GM12873 (cell line): ENCODE measurements at regions not wholly inside any gene's neighbourhood (a gene's known extent, or its start where the extent isn't known, plus 50 kb on each side); places are given as distances from the start of the nearest gene placed in this dataset.

Source experiments
- TF ChIP-seq, protein P1 (sequence below): IDR thresholded peaks from 2 replicates; pipeline ENCODE4 v1.5.1; 2012; ENCODE audit warnings: low read depth, mild to moderate bottlenecking, moderate library complexity, low read length, control low read depth; ENCODE audit not compliant: insufficient read depth; ENCODE audit errors: missing control alignments

DNA sequence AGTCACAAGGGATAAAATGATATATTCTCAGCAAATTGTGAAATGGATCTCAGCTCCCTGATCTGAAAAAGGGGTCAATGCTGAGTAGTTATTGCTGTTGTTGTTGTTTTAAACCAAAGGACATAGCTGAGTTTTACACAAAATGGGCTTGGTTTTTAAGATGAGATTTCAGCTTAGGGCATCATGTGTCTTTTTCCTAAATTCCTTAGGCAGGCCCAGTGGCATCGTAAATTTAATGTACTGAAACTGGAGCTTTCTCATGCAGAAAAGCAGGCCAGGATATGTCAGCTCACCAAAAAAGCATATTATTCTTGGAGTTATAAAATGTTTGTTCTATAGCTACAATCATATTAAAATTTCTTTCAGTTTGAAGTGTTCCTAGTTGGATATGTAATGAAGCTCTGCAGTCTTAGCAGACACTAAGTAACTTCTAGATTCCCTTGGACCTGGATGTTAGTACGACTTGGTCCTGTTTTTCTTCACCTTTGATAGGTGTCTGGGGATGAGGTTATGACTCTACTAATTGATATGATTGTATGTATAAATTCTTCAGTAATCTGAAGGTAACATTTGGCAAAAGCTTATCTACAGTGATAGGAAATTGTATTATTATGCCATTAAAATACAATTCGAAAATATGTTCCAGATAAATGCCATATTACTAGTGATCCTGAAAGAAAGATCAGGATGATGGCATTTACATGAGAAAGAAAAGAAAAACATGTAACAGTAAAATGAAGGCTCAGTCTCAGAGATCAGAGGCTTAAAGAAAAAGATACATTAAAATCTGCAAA, 663.3 kb downstream of the RFPL4B start:
- TF ChIP-seq, protein P1, sequence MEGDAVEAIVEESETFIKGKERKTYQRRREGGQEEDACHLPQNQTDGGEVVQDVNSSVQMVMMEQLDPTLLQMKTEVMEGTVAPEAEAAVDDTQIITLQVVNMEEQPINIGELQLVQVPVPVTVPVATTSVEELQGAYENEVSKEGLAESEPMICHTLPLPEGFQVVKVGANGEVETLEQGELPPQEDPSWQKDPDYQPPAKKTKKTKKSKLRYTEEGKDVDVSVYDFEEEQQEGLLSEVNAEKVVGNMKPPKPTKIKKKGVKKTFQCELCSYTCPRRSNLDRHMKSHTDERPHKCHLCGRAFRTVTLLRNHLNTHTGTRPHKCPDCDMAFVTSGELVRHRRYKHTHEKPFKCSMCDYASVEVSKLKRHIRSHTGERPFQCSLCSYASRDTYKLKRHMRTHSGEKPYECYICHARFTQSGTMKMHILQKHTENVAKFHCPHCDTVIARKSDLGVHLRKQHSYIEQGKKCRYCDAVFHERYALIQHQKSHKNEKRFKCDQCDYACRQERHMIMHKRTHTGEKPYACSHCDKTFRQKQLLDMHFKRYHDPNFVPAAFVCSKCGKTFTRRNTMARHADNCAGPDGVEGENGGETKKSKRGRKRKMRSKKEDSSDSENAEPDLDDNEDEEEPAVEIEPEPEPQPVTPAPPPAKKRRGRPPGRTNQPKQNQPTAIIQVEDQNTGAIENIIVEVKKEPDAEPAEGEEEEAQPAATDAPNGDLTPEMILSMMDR = no peak

DNA sequence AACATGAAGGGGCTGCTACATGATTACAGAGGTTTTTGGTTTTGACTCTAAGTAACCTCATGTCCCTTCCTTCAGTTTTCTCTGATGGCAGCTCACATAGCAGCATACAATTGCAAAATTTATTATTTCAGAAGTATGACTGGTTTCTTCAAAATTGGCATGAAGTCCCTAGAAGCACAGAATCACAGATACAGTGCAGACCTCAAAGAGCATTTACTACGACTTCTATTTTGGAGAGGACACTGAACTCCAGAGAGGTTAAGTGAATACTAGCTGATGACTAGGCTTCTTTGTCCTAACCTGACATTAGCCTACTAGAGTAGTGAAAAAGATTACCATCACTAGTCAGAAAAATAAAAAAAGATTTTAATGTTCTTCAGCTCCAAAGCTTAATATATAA, 664.3 kb downstream of the RFPL4B start:
- TF ChIP-seq, protein P1 = no peak

DNA sequence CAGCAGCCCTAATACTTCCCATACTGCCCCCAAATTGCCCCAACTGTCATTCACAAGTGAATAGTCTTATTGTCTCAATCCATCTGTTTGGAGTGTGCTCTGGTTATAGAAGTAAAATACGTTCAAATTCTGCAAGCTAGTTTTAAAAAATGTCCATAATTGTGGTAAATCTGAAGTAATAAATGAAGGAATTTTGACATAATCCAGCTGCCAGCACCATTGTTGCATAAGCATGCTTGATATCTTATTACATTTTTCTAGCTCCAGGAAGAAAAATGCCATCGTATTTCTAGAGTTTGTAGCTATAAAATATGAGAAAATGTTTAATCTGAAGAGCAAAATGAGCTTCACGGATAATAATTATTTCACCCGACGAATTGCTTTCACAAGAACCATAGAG, 664.7 kb downstream of the RFPL4B start:
- TF ChIP-seq, protein P1 = no peak

DNA sequence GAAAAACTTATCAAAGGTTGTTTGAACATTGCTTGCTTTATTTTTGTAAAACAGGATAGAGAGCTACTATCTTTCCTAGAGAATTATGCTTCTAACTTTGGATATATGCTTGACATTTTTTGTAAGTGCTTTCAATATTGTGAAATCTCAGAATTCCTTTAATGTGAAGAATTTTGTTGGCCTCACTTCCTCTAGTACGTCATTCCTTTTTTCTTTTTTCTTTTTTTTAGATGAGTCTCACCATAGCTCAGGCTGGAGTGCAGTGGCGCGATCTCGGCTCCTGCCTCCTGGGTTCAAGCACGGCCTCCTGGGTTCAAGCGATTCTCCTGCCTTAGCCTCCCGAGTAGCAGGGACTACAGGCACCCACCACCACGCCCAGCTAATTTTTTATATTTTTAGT, 668.1 kb downstream of the RFPL4B start:
- TF ChIP-seq, protein P1 = no peak

DNA sequence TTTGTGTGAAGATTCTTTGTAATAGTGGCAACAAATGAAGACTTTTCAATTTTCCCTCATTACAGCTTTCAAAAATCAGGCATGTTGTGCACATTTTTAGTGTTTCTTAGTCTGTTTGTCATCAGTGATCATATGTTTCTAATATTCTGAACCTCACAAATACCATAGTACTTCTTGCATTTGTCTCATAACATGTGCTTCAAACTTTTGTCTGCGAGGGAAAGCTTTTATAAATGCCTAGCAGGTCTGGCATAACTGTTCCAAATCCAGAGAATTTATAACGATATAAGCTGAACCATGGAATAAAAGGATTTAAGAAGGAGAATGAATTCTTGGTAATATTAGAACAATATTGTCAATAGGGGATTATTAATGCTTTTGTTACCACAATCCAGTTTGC, 670.2 kb downstream of the RFPL4B start:
- TF ChIP-seq, protein P1 = no peak

DNA sequence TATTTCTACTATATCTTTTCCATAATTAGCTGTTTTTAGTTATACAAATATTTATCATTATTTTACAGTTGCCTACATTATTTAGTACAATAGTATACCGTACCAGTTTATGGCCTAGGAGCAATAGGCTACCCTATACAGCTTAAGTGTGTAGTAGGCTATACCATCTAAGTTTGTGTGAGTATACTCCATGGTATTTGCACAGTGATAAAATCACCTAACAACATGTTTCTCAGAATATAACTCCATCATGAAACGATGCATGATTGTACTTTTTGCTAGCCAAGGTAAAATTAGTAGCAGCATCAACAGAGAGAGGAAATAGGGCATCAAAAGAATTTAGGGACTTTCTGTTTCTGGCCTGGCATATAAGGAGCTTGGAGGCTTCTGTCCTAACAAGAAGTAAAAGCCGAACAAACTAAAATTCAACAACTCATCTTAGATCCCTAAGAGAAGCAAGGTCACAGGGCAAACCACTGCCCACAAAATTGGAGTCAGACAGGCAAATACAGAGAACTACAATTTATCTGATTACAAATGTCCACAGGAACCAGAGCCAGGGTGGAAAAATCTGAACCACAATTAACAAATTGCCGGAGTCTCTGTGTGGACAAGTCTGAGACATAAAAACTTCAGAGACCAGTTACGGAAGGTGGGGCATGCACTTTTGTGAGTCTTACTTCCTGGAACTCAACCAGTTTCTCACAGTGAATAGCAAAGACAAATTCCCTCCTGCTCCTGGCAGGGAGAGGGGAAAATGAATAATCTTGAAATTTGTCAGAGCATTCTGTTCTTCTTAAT, 671.4 kb downstream of the RFPL4B start:
- TF ChIP-seq, protein P1 = no peak

DNA sequence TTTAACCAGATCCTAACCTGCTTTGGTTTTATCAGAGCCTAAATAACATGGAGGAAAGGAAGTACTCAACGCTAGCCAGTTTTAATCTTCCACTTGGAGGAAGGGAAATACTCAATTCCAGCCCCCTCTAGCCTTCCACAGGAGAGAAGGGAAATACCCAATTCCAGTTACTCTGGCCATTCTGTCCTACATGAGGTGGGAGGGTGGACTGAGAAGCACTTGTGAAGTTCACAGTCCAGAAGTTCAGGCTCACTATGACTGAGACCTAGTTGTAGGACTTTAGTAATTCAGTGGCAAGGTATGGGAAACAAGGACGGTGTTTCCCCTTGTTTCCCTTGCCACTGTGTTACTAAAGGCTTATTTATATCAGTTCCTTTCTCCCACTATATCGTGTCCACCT, 672.0 kb downstream of the RFPL4B start:
- TF ChIP-seq, protein P1 = no peak
